H1 (cell line): ENCODE measurements at regions not wholly inside any gene's neighbourhood (a gene's known extent, or its start where the extent isn't known, plus 50 kb on each side); places are given as distances from the start of the nearest gene placed in this dataset.

Source experiments
- CTCF ChIA-PET: fragments of 300-600 bp; sonication (Branson Sonifier 250); formaldehyde crosslinking; loops from one replicate; lab custom pipeline; 2021; ENCODE audit not compliant: partially characterized antibody; lab: Charles Lee
- POLR2A ChIA-PET: fragments of 300-600 bp; sonication (Branson Sonifier 250); formaldehyde crosslinking; loops from one replicate; lab custom pipeline; 2021; ENCODE audit warnings: inconsistent platforms; ENCODE audit not compliant: partially characterized antibody; lab: Charles Lee
- DNase-seq, 2 experiments: peaks; one replicate each; pipeline versions ENCODE4 v3.0.0 to v3.0.0-alpha.2; 2010 to 2022; ENCODE audit warnings: low spot score in 2 of 2, low read depth in 1 of 2, mixed read lengths in 1 of 2
- FAIRE-seq: peaks from 2 replicates; lab custom pipeline; 2011; peaks lifted over from hg19 to GRCh38; lab: Jason Lieb, UNC
- H2AFZ ChIP-seq: 2 replicates; pipeline ENCODE4 v1.8.1; 2012; ENCODE audit warnings: low read length, inconsistent platforms
- H2AK5ac ChIP-seq: 2 replicates; pipeline ENCODE4 v1.6.1; 2013; ENCODE audit warnings: low read depth, low read length
- H2BK120ac ChIP-seq: replicated peaks from 2 replicates; pipeline ENCODE3; 2013; ENCODE audit warnings: low read depth, low read length, inconsistent platforms
- H2BK12ac ChIP-seq: 2 replicates; pipeline ENCODE4 v1.6.1; 2013; ENCODE audit warnings: low read depth, low read length
- H2BK15ac ChIP-seq: 2 replicates; pipeline ENCODE4 v1.6.1; 2013; ENCODE audit warnings: low read length
- H2BK20ac ChIP-seq: 2 replicates; pipeline ENCODE4 v1.6.1; 2013; ENCODE audit warnings: low read length
- H2BK5ac ChIP-seq: 2 replicates; pipeline ENCODE4 v1.6.1; 2013; ENCODE audit warnings: low read depth, low read length
- H3K14ac ChIP-seq: 2 replicates; pipeline ENCODE4 v1.6.1; 2013; ENCODE audit warnings: inconsistent platforms; ENCODE audit not compliant: insufficient read length
- H3K18ac ChIP-seq: 2 replicates; pipeline ENCODE4 v1.6.1; 2013; ENCODE audit warnings: low read length; ENCODE audit errors: extremely low read depth
- H3K23ac ChIP-seq: 2 replicates; pipeline ENCODE4 v1.6.1; 2013; ENCODE audit warnings: inconsistent platforms; ENCODE audit not compliant: insufficient read length
- H3K23me2 ChIP-seq: 2 replicates; pipeline ENCODE4 v1.6.1; 2013; ENCODE audit warnings: low read depth, low read length
- H3K27ac ChIP-seq: 2 replicates; pipeline ENCODE4 v1.6.1; 2011; ENCODE audit warnings: low read depth, low read length, inconsistent platforms
- H3K27me3 ChIP-seq, 4 experiments: replicated peaks in 1 of 4; 1 replicate in 1 of 4; 2 replicates in 3 of 4; pipeline versions ENCODE4 v1.6.1 to v1.8.1; 2011 to 2013; ENCODE audit warnings: low read length in 3 of 4, mild to moderate bottlenecking in 3 of 4, inconsistent platforms in 2 of 4, mixed read lengths in 2 of 4, moderate library complexity in 1 of 4; ENCODE audit not compliant: control insufficient read depth in 3 of 4, insufficient read depth in 3 of 4; ENCODE audit errors: extremely low read depth in 1 of 4
- H3K36me3 ChIP-seq, 4 experiments: 2 replicates each; pipeline versions ENCODE4 v1.6.1 to v1.8.1; 2011 to 2013; ENCODE audit warnings: mild to moderate bottlenecking in 4 of 4, low read length in 3 of 4, moderate library complexity in 2 of 4, control low read depth in 1 of 4, inconsistent platforms in 1 of 4; ENCODE audit not compliant: insufficient read depth in 4 of 4, control insufficient read depth in 2 of 4
- H3K4ac ChIP-seq: replicated peaks from 2 replicates; pipeline ENCODE3; 2013; ENCODE audit warnings: low read length, low read depth, mixed read lengths, inconsistent platforms; ENCODE audit not compliant: insufficient read length
- H3K4me1 ChIP-seq, 4 experiments: replicated peaks in 1 of 4; 1 replicate in 1 of 4; 2 replicates in 3 of 4; pipeline versions ENCODE4 v1.6.1 to v1.8.1; 2011 to 2013; ENCODE audit warnings: low read length in 3 of 4, inconsistent platforms in 2 of 4, mixed read lengths in 1 of 4; ENCODE audit not compliant: insufficient read depth in 4 of 4, control insufficient read depth in 3 of 4
- H3K4me2 ChIP-seq, 2 experiments: 2 replicates each; pipeline versions ENCODE4 v1.6.1 to v1.8.1; 2011 to 2013; ENCODE audit warnings: low read depth in 2 of 2, low read length in 2 of 2, control low read depth in 1 of 2, inconsistent platforms in 1 of 2, mild to moderate bottlenecking in 1 of 2; ENCODE audit not compliant: insufficient read depth in 1 of 2
- H3K4me3 ChIP-seq, 4 experiments: fragments of 200-600, 300-600 bp in 1 of 4; sonication (generic), shearing (Covaris generic), sonication (Bioruptor Twin) in 1 of 4; 2 replicates each; pipeline versions ENCODE4 v1.5.1 to v1.8.1; 2011 to 2016; ENCODE audit warnings: low read length in 4 of 4, low read depth in 3 of 4, control low read depth in 2 of 4, inconsistent platforms in 2 of 4, mild to moderate bottlenecking in 2 of 4, mixed read lengths in 1 of 4, moderate library complexity in 1 of 4; ENCODE audit not compliant: insufficient read depth in 2 of 4; ENCODE audit errors: extremely low read depth in 1 of 4
- H3K56ac ChIP-seq: replicated peaks from 2 replicates; pipeline ENCODE3; 2013; ENCODE audit warnings: low read depth, mild to moderate bottlenecking, mixed read lengths, low read length, inconsistent platforms; ENCODE audit not compliant: insufficient read length
- H3K79me1 ChIP-seq: 2 replicates; pipeline ENCODE4 v1.6.1; 2013; ENCODE audit warnings: low read depth, low read length, control low read depth
- H3K79me2 ChIP-seq, 2 experiments: 2 replicates each; pipeline versions ENCODE4 v1.6.1 to v1.8.1; 2012 to 2013; ENCODE audit warnings: low read length in 2 of 2, mild to moderate bottlenecking in 2 of 2, inconsistent platforms in 1 of 2; ENCODE audit not compliant: insufficient read depth in 2 of 2, control insufficient read depth in 1 of 2
- H3K9ac ChIP-seq, 4 experiments: replicated peaks in 1 of 4; 1 replicate in 1 of 4; 2 replicates in 3 of 4; pipeline versions ENCODE4 v1.6.1 to v1.8.1; 2011 to 2013; ENCODE audit warnings: low read depth in 3 of 4, low read length in 3 of 4, control low read depth in 2 of 4, mild to moderate bottlenecking in 2 of 4, moderate library complexity in 2 of 4, inconsistent platforms in 1 of 4; ENCODE audit errors: extremely low read depth in 1 of 4
- H3K9me3 ChIP-seq, 2 experiments: 2 replicates each; pipeline versions ENCODE4 v1.6.1 to v1.8.1; 2012 to 2013; ENCODE audit warnings: mild to moderate bottlenecking in 2 of 2, moderate library complexity in 2 of 2, control low read depth in 1 of 2, inconsistent platforms in 1 of 2, low read depth in 1 of 2, low read length in 1 of 2, mixed read lengths in 1 of 2; ENCODE audit not compliant: insufficient read depth in 2 of 2
- H4K20me1 ChIP-seq, 2 experiments: replicated peaks in 1 of 2; 2 replicates each; pipeline versions ENCODE3 to v1.8.1; 2011 to 2013; ENCODE audit warnings: inconsistent platforms in 2 of 2, low read length in 2 of 2, mild to moderate bottlenecking in 1 of 2; ENCODE audit not compliant: insufficient read depth in 2 of 2, control insufficient read depth in 1 of 2
- H4K5ac ChIP-seq: 2 replicates; pipeline ENCODE4 v1.6.1; 2013; ENCODE audit warnings: low read length, low read depth, mixed read lengths, inconsistent platforms; ENCODE audit not compliant: insufficient read length
- H4K8ac ChIP-seq: 2 replicates; pipeline ENCODE4 v1.8.0; 2013; ENCODE audit warnings: mild to moderate bottlenecking, moderate library complexity, low read length, inconsistent platforms; ENCODE audit not compliant: insufficient read depth; ENCODE audit errors: extremely low read depth
- H4K91ac ChIP-seq: replicated peaks from 2 replicates; pipeline ENCODE3; 2013; ENCODE audit warnings: low read length, mixed read lengths, inconsistent platforms; ENCODE audit not compliant: insufficient read length
- KDM4A ChIP-seq: IDR thresholded peaks from one replicate; pipeline ENCODE4 v1.7.1; 2012; ENCODE audit warnings: low read depth, mild to moderate bottlenecking, moderate library complexity, low read length, inconsistent platforms; ENCODE audit not compliant: severe bottlenecking
- WGBS, 2 experiments: shearing (Covaris generic) in 1 of 2; methylation state at CpG; one replicate each; pipeline versions ENCODE4 v1.1.6 to v1.1.7; 2013 to 2015; ENCODE audit warnings: low lambda C conversion rate in 2 of 2, mixed read lengths in 2 of 2, inconsistent platforms in 1 of 2, low coverage in 1 of 2, missing lambda C conversion rate in 1 of 2; ENCODE audit not compliant: insufficient replicate concordance in 2 of 2, insufficient coverage in 1 of 2, insufficient read length in 1 of 2; ENCODE audit errors: extremely low coverage in 1 of 2, missing lambda C conversion rate in 1 of 2; 5-methylcytosine and 5-hydroxymethylcytosine counted together

DNA sequence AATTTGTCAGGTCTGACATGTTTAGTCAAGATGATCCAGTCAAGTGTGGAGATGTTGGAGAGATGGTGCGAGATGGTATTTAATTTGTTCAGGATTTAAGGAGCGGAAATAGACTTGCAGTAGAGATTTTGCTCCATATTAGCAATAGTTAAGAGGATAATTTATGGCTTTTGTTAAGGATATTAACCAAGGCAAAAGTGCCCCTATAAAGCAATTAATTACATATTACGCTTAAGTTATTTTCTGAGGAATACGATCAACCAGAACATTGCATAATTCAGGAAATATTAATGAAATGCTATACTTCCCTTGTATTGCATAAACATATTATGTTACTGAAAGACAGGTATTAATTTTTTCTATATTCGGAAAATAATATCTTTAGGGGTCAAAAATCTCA, 83.9 kb downstream of the ZIC1 start:
- Histone ChIP-seq H3K56ac (no peak overlapping the region), H3K9me3 (no peaks in the 10 kb centered on the region), H3K27me3 (no peaks in the 10 kb centered on the region), H2AK5ac (no peak overlapping the region), H3K36me3 (no peaks in the 10 kb centered on the region), H3K4me3 (no peak overlapping the region), H3K79me2 (no peaks in the 10 kb centered on the region), H2BK15ac (no peak overlapping the region), H4K8ac (no peak overlapping the region), H2BK12ac (no peak overlapping the region), H3K4me2 (no peak overlapping the region), H2BK20ac (no peak overlapping the region), H4K5ac (no peak overlapping the region), H3K79me1 (no peaks in the 10 kb centered on the region), H3K4me1 (no peaks in the 10 kb centered on the region), H4K20me1 (no peaks in the 10 kb centered on the region), H3K14ac (no peak overlapping the region), H2BK120ac (no peak overlapping the region), H3K23ac (no peak overlapping the region), H2AFZ (no peak overlapping the region), H4K91ac (no peak overlapping the region), H3K18ac (no peak overlapping the region), H2BK5ac (no peak overlapping the region), H3K9ac (no peak overlapping the region), H3K23me2 (no peaks in the 10 kb centered on the region), H3K4ac (no peak overlapping the region), H3K27ac (no peak overlapping the region)
- ChIA-PET POLR2A (no interaction called here), CTCF (interaction anchor here (1.3 to 1.6 kb wide), 2 partner anchors 109 to 126 kb away, joined by 4 to 5 read pairs; no protein-coding TSS in a partner anchor)
- WGBS, 2 experiments, result 88% methylated on average over 5 of the region's 5 CpGs; no CpG with 5 or more reads in 1 of the 2 experiments
- FAIRE-seq, result no peak
- no peak for DNase-seq
- TF ChIP-seq KDM4A, result no peak
